Epithelial cell of prostate (primary cell): ENCODE measurements at regions not wholly inside any gene's neighbourhood (a gene's known extent, or its start where the extent isn't known, plus 50 kb on each side); places are given as distances from the start of the nearest gene placed in this dataset.

Source experiments
- DNase-seq: peaks from one replicate; pipeline ENCODE4 v3.0.0-alpha.2; 2011; ENCODE audit warnings: low read depth, low spot score
- H3K27ac ChIP-seq: fragments of 450-650 bp; 2 replicates; pipeline ENCODE4 v1.5.1; 2017; ENCODE audit warnings: mild to moderate bottlenecking

GRCh38 chr3:65234499-65234898, 546.7 kb upstream of the ADAMTS9 start:
- no peak for DNase-seq

GRCh38 chr3:65233561-65233960, 545.8 kb upstream of the ADAMTS9 start:
- no peak for DNase-seq
- H3K27ac ChIP-seq = no peak overlapping the region

More at GRCh38 chr3:65234499-65234898, 546.7 kb upstream of the ADAMTS9 start:
- no peak overlapping the region for H3K27ac ChIP-seq

- H3K27ac ChIP-seq = no peak overlapping the region
- no peak for DNase-seq
Observed at GRCh38 chr3:65231544-65231943, 543.7 kb upstream of the ADAMTS9 start.

- H3K27ac ChIP-seq = no peak overlapping the region
- DNase-seq = no peak
Observed at GRCh38 chr3:65230261-65231139, 542.7 kb upstream of the ADAMTS9 start.

GRCh38 chr3:65226287-65226686, 538.5 kb upstream of the ADAMTS9 start:
- H3K27ac ChIP-seq = no peak overlapping the region
- no peak for DNase-seq

- no peak overlapping the region for H3K27ac ChIP-seq
- no peak for DNase-seq
Observed at GRCh38 chr3:65210026-65210814, 522.4 kb upstream of the ADAMTS9 start.

- DNase-seq = no peak
- no peak overlapping the region for H3K27ac ChIP-seq
Observed at GRCh38 chr3:65202395-65202794, 514.6 kb upstream of the ADAMTS9 start.

- H3K27ac ChIP-seq = no peak overlapping the region
- no peak for DNase-seq
Observed at GRCh38 chr3:65201926-65202325, 514.1 kb upstream of the ADAMTS9 start.

GRCh38 chr3:65200310-65200970, 512.6 kb upstream of the ADAMTS9 start:
- no peak for DNase-seq
- no peak overlapping the region for H3K27ac ChIP-seq

- no peak overlapping the region for H3K27ac ChIP-seq
- no peak for DNase-seq
Observed at GRCh38 chr3:65196663-65197062, 508.9 kb upstream of the ADAMTS9 start.

- no peak for DNase-seq
- no peak overlapping the region for H3K27ac ChIP-seq
Observed at GRCh38 chr3:65195211-65196006, 507.6 kb upstream of the ADAMTS9 start.

GRCh38 chr3:65194744-65195143, 506.9 kb upstream of the ADAMTS9 start:
- no peak for DNase-seq
- H3K27ac ChIP-seq = no peak overlapping the region

- no peak for DNase-seq
- no peak overlapping the region for H3K27ac ChIP-seq
Observed at GRCh38 chr3:65194047-65194714, 506.4 kb upstream of the ADAMTS9 start.

- no peak for DNase-seq
Observed at GRCh38 chr3:65193531-65193930, 505.7 kb upstream of the ADAMTS9 start.

GRCh38 chr3:65190111-65190510, 502.3 kb upstream of the ADAMTS9 start:
- DNase-seq = no peak
- H3K27ac ChIP-seq = no peak overlapping the region

More at GRCh38 chr3:65193531-65193930, 505.7 kb upstream of the ADAMTS9 start:
- H3K27ac ChIP-seq = no peak overlapping the region

- H3K27ac ChIP-seq = no peak overlapping the region
- DNase-seq = no peak
Observed at GRCh38 chr3:65186268-65186667, 498.5 kb upstream of the ADAMTS9 start.

GRCh38 chr3:65182682-65183081, 494.9 kb upstream of the ADAMTS9 start:
- DNase-seq = no peak
- H3K27ac ChIP-seq = no peak overlapping the region

GRCh38 chr3:65182085-65182484, 494.3 kb upstream of the ADAMTS9 start:
- no peak for DNase-seq

GRCh38 chr3:65181391-65181871, 493.6 kb upstream of the ADAMTS9 start:
- DNase-seq = no peak
- no peak overlapping the region for H3K27ac ChIP-seq

More at GRCh38 chr3:65182085-65182484, 494.3 kb upstream of the ADAMTS9 start:
- no peak overlapping the region for H3K27ac ChIP-seq
